OCI-LY1 (cell line): ENCODE measurements at regions not wholly inside any gene's neighbourhood (a gene's known extent, or its start where the extent isn't known, plus 50 kb on each side); places are given as distances from the start of the nearest gene placed in this dataset.

Experiments
- EZH2 ChIP-seq: fragments of 200-600 bp; sonication (generic), shearing (Covaris generic); IDR thresholded peaks from 2 replicates; pipeline ENCODE4 v1.8.0; 2017; ENCODE audit warnings: borderline replicate concordance, mixed run types, mild to moderate bottlenecking, antibody characterized with exemption, low read length, moderate library complexity, mixed read lengths
- TF ChIP-seq, protein P1 (sequence below): fragments of 200-600 bp; sonication (generic), shearing (Covaris generic); IDR thresholded peaks from 2 replicates; pipeline ENCODE4 v1.5.1; 2017; ENCODE audit warnings: mild to moderate bottlenecking, antibody characterized with exemption, low read length, moderate library complexity, mixed read lengths

- TF ChIP-seq EZH2, result no peak
- TF ChIP-seq, protein P1, sequence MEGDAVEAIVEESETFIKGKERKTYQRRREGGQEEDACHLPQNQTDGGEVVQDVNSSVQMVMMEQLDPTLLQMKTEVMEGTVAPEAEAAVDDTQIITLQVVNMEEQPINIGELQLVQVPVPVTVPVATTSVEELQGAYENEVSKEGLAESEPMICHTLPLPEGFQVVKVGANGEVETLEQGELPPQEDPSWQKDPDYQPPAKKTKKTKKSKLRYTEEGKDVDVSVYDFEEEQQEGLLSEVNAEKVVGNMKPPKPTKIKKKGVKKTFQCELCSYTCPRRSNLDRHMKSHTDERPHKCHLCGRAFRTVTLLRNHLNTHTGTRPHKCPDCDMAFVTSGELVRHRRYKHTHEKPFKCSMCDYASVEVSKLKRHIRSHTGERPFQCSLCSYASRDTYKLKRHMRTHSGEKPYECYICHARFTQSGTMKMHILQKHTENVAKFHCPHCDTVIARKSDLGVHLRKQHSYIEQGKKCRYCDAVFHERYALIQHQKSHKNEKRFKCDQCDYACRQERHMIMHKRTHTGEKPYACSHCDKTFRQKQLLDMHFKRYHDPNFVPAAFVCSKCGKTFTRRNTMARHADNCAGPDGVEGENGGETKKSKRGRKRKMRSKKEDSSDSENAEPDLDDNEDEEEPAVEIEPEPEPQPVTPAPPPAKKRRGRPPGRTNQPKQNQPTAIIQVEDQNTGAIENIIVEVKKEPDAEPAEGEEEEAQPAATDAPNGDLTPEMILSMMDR, result no peak
Measured at GRCh38 chr12:19006626-19007137, 122.9 kb upstream of the PLEKHA5 start.
